MM.1S (cell line): ENCODE measurements at regions not wholly inside any gene's neighbourhood (a gene's known extent, or its start where the extent isn't known, plus 50 kb on each side); places are given as distances from the start of the nearest gene placed in this dataset.

Source experiments
- EZH2 ChIP-seq: fragments of 300-600 bp; sonication (generic); optimal IDR thresholded peaks from 2 replicates; pipeline ENCODE3; 2017; ENCODE audit warnings: low read depth, mild to moderate bottlenecking, antibody characterized with exemption, low read length, mixed read lengths
- EZH2phosphoT487 ChIP-seq: fragments of 300-600 bp; sonication (generic); IDR thresholded peaks from 2 replicates; pipeline ENCODE4 v1.6.1; 2018; ENCODE audit warnings: antibody characterized with exemption, low read length
- TF ChIP-seq, protein P1 (sequence below): fragments of 300-600 bp; sonication (generic); IDR thresholded peaks from 2 replicates; pipeline ENCODE4 v1.5.1; 2016; ENCODE audit warnings: antibody characterized with exemption, low read length, mixed read lengths

DNA sequence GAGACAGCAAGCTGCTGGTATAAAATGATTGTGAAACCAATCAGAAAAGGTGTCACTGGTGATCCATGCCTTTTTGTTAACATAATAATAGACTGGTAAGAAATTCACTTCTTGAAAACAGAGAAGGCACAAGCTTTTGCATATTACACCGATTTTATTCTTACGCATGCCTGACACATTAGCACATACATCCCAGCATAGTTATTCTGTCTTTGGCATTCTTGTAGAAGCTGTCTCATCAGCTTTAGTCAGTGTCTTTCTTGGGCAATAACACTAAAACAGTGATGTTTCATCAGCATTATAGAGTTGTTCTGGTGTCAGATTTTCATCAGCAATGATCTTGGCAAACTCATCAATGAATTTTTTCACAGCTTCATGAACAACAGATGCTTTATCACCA, 283.4 kb upstream of the TMTC1 start:
- TF ChIP-seq EZH2, result no peak
- TF ChIP-seq, protein P1, sequence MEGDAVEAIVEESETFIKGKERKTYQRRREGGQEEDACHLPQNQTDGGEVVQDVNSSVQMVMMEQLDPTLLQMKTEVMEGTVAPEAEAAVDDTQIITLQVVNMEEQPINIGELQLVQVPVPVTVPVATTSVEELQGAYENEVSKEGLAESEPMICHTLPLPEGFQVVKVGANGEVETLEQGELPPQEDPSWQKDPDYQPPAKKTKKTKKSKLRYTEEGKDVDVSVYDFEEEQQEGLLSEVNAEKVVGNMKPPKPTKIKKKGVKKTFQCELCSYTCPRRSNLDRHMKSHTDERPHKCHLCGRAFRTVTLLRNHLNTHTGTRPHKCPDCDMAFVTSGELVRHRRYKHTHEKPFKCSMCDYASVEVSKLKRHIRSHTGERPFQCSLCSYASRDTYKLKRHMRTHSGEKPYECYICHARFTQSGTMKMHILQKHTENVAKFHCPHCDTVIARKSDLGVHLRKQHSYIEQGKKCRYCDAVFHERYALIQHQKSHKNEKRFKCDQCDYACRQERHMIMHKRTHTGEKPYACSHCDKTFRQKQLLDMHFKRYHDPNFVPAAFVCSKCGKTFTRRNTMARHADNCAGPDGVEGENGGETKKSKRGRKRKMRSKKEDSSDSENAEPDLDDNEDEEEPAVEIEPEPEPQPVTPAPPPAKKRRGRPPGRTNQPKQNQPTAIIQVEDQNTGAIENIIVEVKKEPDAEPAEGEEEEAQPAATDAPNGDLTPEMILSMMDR, result no peak
- no peak for TF ChIP-seq EZH2phosphoT487
